PC-3 (cell line): ENCODE measurements at regions not wholly inside any gene's neighbourhood (a gene's known extent, or its start where the extent isn't known, plus 50 kb on each side); places are given as distances from the start of the nearest gene placed in this dataset.

Experiments
- EZH2 ChIP-seq: fragments of 300-600 bp; sonication (generic); IDR thresholded peaks from one replicate; pipeline ENCODE4 v1.6.1; 2017; ENCODE audit warnings: antibody characterized with exemption, mild to moderate bottlenecking, low read length; ENCODE audit not compliant: unreplicated experiment
- EZH2phosphoT487 ChIP-seq: fragments of 300-600 bp; sonication (generic); IDR thresholded peaks from 2 replicates; pipeline ENCODE4 v1.6.1; 2018; ENCODE audit warnings: mild to moderate bottlenecking, antibody characterized with exemption, low read length, borderline replicate concordance
- TF ChIP-seq, protein P1 (sequence below): fragments of 300-600 bp; sonication (generic); conservative IDR thresholded peaks from 2 replicates; pipeline ENCODE4 v1.5.1; 2017; ENCODE audit warnings: antibody characterized with exemption, low read depth, mild to moderate bottlenecking, low read length

DNA sequence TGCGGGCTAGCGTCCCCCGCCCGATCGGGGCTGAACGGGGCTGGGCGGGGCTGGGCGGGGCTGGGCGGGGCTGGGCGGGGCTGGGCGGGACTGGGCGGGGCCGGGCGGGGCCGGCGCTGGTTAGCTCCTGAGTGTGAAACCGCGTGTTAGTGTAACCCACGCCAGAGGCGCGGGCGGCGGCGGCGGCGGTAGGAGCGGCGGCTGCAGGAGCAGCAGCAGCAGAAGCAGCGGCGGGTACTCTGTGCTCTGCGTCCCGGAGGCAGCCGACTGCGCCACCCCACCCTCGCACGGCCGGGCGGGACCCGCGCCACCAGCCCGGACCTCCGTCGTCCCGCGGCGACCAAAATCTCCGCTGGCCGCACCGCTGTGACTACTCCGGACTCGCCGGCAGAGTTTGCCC is 128.1 kb downstream of the LAS1L start:
- TF ChIP-seq, protein P1, sequence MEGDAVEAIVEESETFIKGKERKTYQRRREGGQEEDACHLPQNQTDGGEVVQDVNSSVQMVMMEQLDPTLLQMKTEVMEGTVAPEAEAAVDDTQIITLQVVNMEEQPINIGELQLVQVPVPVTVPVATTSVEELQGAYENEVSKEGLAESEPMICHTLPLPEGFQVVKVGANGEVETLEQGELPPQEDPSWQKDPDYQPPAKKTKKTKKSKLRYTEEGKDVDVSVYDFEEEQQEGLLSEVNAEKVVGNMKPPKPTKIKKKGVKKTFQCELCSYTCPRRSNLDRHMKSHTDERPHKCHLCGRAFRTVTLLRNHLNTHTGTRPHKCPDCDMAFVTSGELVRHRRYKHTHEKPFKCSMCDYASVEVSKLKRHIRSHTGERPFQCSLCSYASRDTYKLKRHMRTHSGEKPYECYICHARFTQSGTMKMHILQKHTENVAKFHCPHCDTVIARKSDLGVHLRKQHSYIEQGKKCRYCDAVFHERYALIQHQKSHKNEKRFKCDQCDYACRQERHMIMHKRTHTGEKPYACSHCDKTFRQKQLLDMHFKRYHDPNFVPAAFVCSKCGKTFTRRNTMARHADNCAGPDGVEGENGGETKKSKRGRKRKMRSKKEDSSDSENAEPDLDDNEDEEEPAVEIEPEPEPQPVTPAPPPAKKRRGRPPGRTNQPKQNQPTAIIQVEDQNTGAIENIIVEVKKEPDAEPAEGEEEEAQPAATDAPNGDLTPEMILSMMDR: no peak
- TF ChIP-seq EZH2phosphoT487: no peak
- TF ChIP-seq EZH2: no peak
